Testis (tissue), 2 donors: ENCODE measurements at regions not wholly inside any gene's neighbourhood (a gene's known extent, or its start where the extent isn't known, plus 50 kb on each side); places are given as distances from the start of the nearest gene placed in this dataset.

ENCODE experiments used
- DNase-seq: peaks from one replicate; pipeline ENCODE4 v3.0.0-alpha.2; 2019
- H3K27ac ChIP-seq, 2 donors: fragments of 200-600 bp; sonication (generic); one replicate each; pipeline ENCODE4 v1.5.1; 2019
- H3K27me3 ChIP-seq: fragments of 200-600 bp; sonication (generic); one replicate; pipeline ENCODE4 v1.5.1; 2019
- H3K36me3 ChIP-seq: fragments of 200-600 bp; sonication (generic); one replicate; pipeline ENCODE4 v1.5.1; 2017; ENCODE audit warnings: low read depth; ENCODE audit errors: missing control alignments
- H3K4me1 ChIP-seq: fragments of 200-600 bp; sonication (generic); one replicate; pipeline ENCODE4 v1.5.1; 2019
- H3K4me3 ChIP-seq, 2 donors: fragments of 200-600 bp; sonication (generic); one replicate each; pipeline ENCODE4 v1.5.1; 2017 to 2019
- H3K9me3 ChIP-seq: fragments of 200-600 bp; sonication (generic); one replicate; pipeline ENCODE4 v1.5.1; 2017
- CTCF ChIP-seq, 3 experiments: fragments of 450-650 bp in 2 of 3; fragments of 200-600 bp in 1 of 3; sonication (generic) in 1 of 3; IDR thresholded peaks; one replicate each; pipeline ENCODE4 v1.5.1; 2016 to 2019; ENCODE audit warnings: antibody characterized with exemption in 3 of 3, mild to moderate bottlenecking in 2 of 3, moderate library complexity in 1 of 3
- POLR2A ChIP-seq: fragments of 450-650 bp; IDR thresholded peaks from one replicate; pipeline ENCODE4 v1.6.1; 2017; ENCODE audit warnings: antibody characterized with exemption, mild to moderate bottlenecking, moderate library complexity
- WGBS, 2 donors: methylation state at CpG; one replicate each; pipeline ENCODE4 v1.1.5; 2018; 5-methylcytosine and 5-hydroxymethylcytosine counted together
- intact Hi-C: fragments of 100-400 bp; cut with DNase I; formaldehyde crosslinking; loops from one replicate; pipeline ENCODE4 v1.15.1; 2023; ENCODE audit warnings: low total_unique reads

DNA sequence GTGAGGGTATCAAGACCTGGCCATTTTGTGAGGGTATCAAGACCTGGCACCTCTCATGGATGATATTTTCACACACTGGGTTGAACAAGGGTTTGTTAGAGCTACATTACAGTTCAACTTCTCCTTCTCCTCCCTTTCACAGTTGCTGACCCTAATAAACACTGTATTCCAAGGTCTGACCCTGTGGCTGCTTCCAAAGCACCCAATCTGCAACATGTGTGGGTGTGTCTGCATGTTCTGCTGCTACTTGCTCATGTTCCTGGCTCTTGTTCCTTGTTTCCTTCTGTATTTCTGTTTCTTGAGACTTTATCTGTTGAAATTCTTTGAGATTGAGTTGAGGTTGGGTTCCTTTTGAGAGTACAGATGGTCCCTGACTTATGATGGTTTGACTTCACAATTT lies 162.1 kb upstream of the GMDS start:
- Histone ChIP-seq H3K4me3 (no peak overlapping the region), H3K36me3 (no peaks in the 10 kb centered on the region), H3K4me1 (no peaks in the 10 kb centered on the region), H3K9me3 (no peaks in the 10 kb centered on the region), H3K27ac (no peak overlapping the region), H3K27me3 (no peaks in the 10 kb centered on the region)
- DNase-seq: no peak
- no peak for TF ChIP-seq POLR2A
- TF ChIP-seq CTCF (IDR thresholded peaks at IDR 0.05): no peak
- intact Hi-C loops: no loop called here

- no peaks in the 10 kb centered on the region for H3K9me3 ChIP-seq
- no peaks in the 10 kb centered on the region for H3K27me3 ChIP-seq
- H3K36me3 ChIP-seq: no peaks in the 10 kb centered on the region
- 89 to 92% methylated on average over 6 of the region's 6 CpGs for WGBS, 2 donors
- H3K4me3 ChIP-seq: no peak overlapping the region
- H3K27ac ChIP-seq: no peak overlapping the region
- H3K4me1 ChIP-seq: no peaks in the 10 kb centered on the region
- TF ChIP-seq POLR2A: no peak
- no peak for TF ChIP-seq CTCF (IDR thresholded peaks at IDR 0.05)
- no peak for DNase-seq
- intact Hi-C loops: no loop called here
Measured at GRCh38 chr6:2404211-2404929, 159.0 kb upstream of the GMDS start.

DNA sequence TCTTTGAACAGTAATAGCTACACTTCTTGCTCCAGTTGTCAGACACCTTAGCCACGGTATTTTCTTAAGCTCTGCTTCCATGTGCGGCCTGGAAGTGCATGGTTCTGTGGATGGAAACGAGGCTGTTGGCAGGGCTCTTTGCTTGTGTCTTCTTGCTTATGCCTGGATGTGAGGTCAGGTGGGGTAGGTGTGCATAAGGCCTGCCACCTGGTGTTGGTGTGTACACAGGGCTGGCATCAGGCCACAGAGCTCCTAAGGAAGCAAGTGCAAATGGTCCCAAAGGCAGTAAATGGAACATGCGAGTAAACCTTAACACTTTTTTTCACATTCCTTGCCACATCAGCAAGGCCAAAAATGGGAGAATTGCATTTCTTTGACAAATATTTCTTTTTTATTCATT lies 158.1 kb upstream of the GMDS start:
- 94 to 98% methylated on average over 4 of the region's 4 CpGs for WGBS, 2 donors
- no peak for TF ChIP-seq POLR2A
- TF ChIP-seq CTCF (IDR thresholded peaks at IDR 0.05): no peak
- no peaks in the 10 kb centered on the region for H3K27me3 ChIP-seq
- intact Hi-C loops: no loop called here
- H3K9me3 ChIP-seq: no peaks in the 10 kb centered on the region
- H3K27ac ChIP-seq: no peak overlapping the region
- DNase-seq: no peak
- H3K4me3 ChIP-seq: no peak overlapping the region
- H3K36me3 ChIP-seq: no peaks in the 10 kb centered on the region
- no peaks in the 10 kb centered on the region for H3K4me1 ChIP-seq

GRCh38 chr6:2396846-2397630 lies 151.6 kb upstream of the GMDS start:
- intact Hi-C loops: no loop called here
- H3K27me3 ChIP-seq: no peaks in the 10 kb centered on the region
- no peak for DNase-seq
- no peaks in the 10 kb centered on the region for H3K9me3 ChIP-seq
- TF ChIP-seq POLR2A: no peak
- TF ChIP-seq CTCF (IDR thresholded peaks at IDR 0.05): no peak
- H3K4me1 ChIP-seq: no peaks in the 10 kb centered on the region
- H3K4me3 ChIP-seq: no peak overlapping the region
- 57 to 73% methylated on average over 11 to 15 of the region's 15 CpGs for WGBS, 2 donors
- H3K27ac ChIP-seq: no peak overlapping the region
- no peaks in the 10 kb centered on the region for H3K36me3 ChIP-seq
